AG04450 (cell line): ENCODE measurements at regions not wholly inside any gene's neighbourhood (a gene's known extent, or its start where the extent isn't known, plus 50 kb on each side); places are given as distances from the start of the nearest gene placed in this dataset.

Experiments
- CTCF ChIA-PET: fragments of 300-600, 350-600 bp; formaldehyde crosslinking; extraction: SDS; loops from one replicate; lab custom pipeline; 2022; ENCODE audit warnings: antibody characterized with exemption, inconsistent platforms; lab: Charles Lee
- POLR2A ChIA-PET: fragments of 350-600 bp; formaldehyde crosslinking; extraction: SDS; loops from one replicate; lab custom pipeline; 2021; ENCODE audit warnings: antibody characterized with exemption, inconsistent platforms; lab: Yijun Ruan, JAX
- DNase-seq: peaks from one replicate; pipeline ENCODE4 v3.0.0-alpha.2; 2011; ENCODE audit warnings: low read depth, low spot score
- H3K27ac ChIP-seq: one replicate; pipeline ENCODE4 v1.5.1; 2012; ENCODE audit warnings: low read depth, low read length, control low read depth
- H3K27me3 ChIP-seq: one replicate; pipeline ENCODE4 v1.6.0; 2012; ENCODE audit warnings: low read length; ENCODE audit not compliant: control insufficient read depth, insufficient read depth
- H3K4me3 ChIP-seq: 2 replicates; pipeline ENCODE4 v1.5.1; 2011; ENCODE audit warnings: mild to moderate bottlenecking, low read depth, low read length, control low read depth
- H3K9me3 ChIP-seq: 2 replicates; pipeline ENCODE4 v1.5.1; 2012; ENCODE audit warnings: low read length; ENCODE audit not compliant: control insufficient read depth, insufficient read depth
- CTCF ChIP-seq: IDR thresholded peaks from 2 replicates; pipeline ENCODE4 v1.5.1; 2011; ENCODE audit warnings: low read depth, low read length, control low read depth, inconsistent platforms

DNA sequence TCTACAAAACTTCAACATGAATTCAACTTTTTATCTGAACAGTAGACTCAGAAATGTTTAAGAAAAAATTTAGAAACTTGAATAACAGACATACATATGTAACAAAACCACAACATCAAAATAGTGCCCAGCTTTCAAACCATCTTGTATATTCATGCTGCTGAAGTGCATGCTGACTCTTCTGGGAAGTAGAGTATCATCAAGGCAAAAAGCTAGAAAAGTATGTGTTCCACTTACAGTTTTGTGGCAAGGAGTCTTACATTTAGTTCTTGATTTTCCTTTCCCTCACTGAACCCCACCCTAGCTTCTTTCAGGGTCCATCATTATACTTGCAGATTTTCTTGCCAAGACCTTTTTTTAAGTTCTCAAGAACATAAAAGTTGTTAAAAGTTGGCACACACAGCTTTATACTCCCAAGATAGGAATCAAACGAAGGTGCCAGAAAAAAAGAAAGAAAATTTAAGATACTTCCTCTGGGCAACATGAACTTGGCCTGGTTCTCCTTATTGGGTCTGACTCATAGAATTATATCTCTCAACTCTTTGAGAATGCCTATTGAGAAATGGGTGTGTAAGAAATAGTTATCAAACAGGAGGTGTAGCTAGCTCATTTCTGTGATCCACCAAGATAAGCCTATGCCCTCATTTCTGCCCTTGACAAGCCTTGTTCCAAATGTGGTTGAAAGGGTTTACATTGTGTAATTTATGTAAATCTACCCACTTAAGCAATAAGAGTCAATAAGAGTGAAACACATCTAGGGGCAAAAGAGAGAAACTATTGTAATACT is 667.6 kb upstream of the ACVR2A start:
- ChIA-PET CTCF (no interaction called here), POLR2A (no interaction called here)
- no peak for TF ChIP-seq CTCF
- DNase-seq = no peak
- Histone ChIP-seq H3K4me3 (no peak overlapping the region), H3K27ac (no peak overlapping the region), H3K27me3 (no peaks in the 10 kb centered on the region), H3K9me3 (no peaks in the 10 kb centered on the region)

GRCh38 chr2:147174824-147175254 is 670.0 kb upstream of the ACVR2A start:
- Histone ChIP-seq H3K4me3 (no peak overlapping the region), H3K27me3 (no peaks in the 10 kb centered on the region), H3K9me3 (no peaks in the 10 kb centered on the region), H3K27ac (no peak overlapping the region)
- ChIA-PET CTCF (no interaction called here), POLR2A (no interaction called here)
- TF ChIP-seq CTCF = no peak
- DNase-seq = no peak

- H3K27ac ChIP-seq = no peak overlapping the region
- DNase-seq = no peak
- H3K27me3 ChIP-seq = no peaks in the 10 kb centered on the region
- POLR2A ChIA-PET = no interaction called here
- TF ChIP-seq CTCF = no peak
- CTCF ChIA-PET = no interaction called here
- H3K9me3 ChIP-seq = no peaks in the 10 kb centered on the region
- H3K4me3 ChIP-seq = no peak overlapping the region
These were observed 671.0 kb upstream of the ACVR2A start for GRCh38 chr2:147173798-147174197.

- Histone ChIP-seq H3K27me3 (no peaks in the 10 kb centered on the region), H3K9me3 (no peaks in the 10 kb centered on the region), H3K27ac (no peak overlapping the region), H3K4me3 (no peak overlapping the region)
- TF ChIP-seq CTCF = no peak
- CTCF ChIA-PET = no interaction called here
- POLR2A ChIA-PET = no interaction called here
- no peak for DNase-seq
These were observed 671.6 kb upstream of the ACVR2A start for GRCh38 chr2:147173189-147173581.

DNA sequence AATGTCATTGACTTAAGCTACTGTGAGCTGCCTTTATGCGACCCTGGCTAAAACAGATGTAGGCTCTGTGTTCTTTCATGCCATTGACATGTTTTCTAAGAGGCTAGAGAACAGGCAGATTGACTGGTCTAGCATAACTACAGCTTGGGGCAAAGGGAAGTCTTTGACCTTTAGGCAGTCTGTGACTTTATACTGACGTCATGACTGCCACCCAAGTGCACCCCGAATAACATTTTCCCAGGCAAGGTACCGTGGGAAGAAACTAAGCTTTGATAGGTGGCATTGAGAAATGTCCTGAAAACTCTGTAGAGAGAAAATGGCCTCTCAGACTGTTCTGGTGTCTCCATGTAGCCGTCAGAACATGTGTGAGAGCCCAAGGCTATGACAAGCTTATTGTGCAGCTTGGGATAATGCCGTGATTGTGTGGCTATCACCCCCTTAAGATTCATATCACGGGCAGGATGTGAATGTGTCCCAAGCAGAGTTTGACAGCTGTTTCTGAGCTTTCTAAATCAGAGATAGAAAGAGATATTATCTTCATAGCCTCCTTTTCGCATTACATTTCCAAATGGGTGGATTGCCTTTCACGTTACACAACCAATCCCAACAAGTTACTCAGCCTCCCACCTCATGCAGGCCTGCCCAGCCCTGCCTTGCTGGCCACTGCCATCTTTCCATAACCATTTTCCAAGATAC is 672.2 kb upstream of the ACVR2A start:
- ChIA-PET POLR2A (no interaction called here), CTCF (no interaction called here)
- Histone ChIP-seq H3K9me3 (no peaks in the 10 kb centered on the region), H3K27me3 (no peaks in the 10 kb centered on the region), H3K27ac (no peak overlapping the region), H3K4me3 (no peak overlapping the region)
- TF ChIP-seq CTCF = no peak
- no peak for DNase-seq
